ENCODE measurements at regions not wholly inside any gene's neighbourhood (a gene's known extent, or its start where the extent isn't known, plus 50 kb on each side); places are given as distances from the start of the nearest gene placed in this dataset.

DNA sequence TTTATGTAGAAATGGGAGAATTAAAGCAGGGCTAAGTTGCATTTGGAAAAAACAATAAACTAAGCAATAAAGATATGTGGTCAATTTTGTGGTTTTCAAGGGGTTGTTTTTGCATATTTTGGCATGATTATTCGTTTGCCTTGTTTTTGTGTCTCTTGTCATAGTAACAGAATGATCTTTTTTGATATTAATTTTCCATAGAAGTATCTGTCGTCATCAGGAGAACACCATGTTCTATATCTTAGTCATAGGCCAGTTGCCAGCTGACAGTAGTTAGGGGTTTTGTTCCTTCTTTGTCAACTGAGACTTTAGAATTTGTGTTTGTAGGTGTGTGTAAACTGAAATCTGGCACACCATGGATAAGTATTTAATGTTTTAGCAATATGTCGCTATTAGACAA, 1354.8 kb downstream of the LRFN5 start:
- Mint-ChIP-seq H3K36me3 (ENCODE audit: low read depth) (no peaks in the 10 kb centered on the region), H3K9me3 (peaks cover 34% of the 10 kb centered on the region)
- intact Hi-C loops (cut with micrococcal nuclease), result no loop called here

DNA sequence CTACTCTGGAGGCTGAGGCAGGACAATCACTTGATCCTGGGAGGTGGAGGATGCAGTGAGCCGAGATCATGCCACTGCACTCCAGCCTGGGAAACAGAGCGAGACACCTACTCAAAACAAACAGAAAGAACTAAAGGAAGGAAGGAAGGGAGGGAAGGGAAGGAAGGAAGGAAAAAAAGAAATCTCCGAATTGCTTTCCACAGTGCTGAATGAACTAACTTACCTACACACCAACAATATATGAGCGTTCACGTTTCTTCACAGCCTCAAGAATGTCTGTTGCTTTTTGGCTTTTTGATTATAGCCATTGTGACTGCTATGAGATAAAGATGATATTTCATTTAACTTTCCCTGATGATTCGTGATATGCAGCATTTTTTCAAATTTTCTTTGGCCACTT, 1343.7 kb downstream of the LRFN5 start:
- Mint-ChIP-seq H3K4me1 (ENCODE audit: low read depth) (no peaks in the 10 kb centered on the region), H3K27ac (no peak overlapping the region), H3K27me3 (ENCODE audit: insufficient read depth) (no peaks in the 10 kb centered on the region), H3K4me3 (no peak overlapping the region), H3K9me3 (peaks cover 17% of the 10 kb centered on the region), H3K36me3 (ENCODE audit: low read depth) (no peaks in the 10 kb centered on the region)
- DNase-seq (ENCODE audit: low spot score), result no peak
- intact Hi-C loops (cut with micrococcal nuclease), result no loop called here

More for the DNA sequence above, 1354.8 kb downstream of the LRFN5 start:
- Mint-ChIP-seq H3K4me3 (no peak overlapping the region), H3K27ac (no peak overlapping the region), H3K27me3 (ENCODE audit: insufficient read depth) (no peaks in the 10 kb centered on the region), H3K4me1 (ENCODE audit: low read depth) (no peaks in the 10 kb centered on the region)
- no peak for DNase-seq (ENCODE audit: low spot score)

DNA sequence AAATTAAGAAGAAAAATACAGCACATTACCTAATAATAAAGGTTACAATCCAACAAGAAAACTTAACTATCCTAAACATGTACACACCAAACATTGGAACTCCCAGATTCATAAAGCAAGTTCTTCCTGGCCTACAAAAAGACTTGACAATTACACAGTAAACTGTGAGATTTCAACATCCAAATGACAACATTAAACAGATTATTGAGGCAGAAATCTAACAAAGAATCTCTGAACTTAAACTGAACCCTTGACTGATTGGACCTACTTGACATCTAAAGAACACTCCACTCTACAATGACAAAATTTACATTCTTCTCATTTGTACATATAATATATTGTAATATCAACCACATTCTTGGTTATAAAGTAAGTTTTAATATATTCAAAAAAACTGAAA, 1341.3 kb downstream of the LRFN5 start:
- no peak overlapping the region for H3K27ac Mint-ChIP-seq
- H3K27me3 Mint-ChIP-seq (ENCODE audit: insufficient read depth), result no peaks in the 10 kb centered on the region
- peaks cover 27% of the 10 kb centered on the region for H3K9me3 Mint-ChIP-seq
- no peak for DNase-seq (ENCODE audit: low spot score)
- intact Hi-C loops (cut with micrococcal nuclease), result no loop called here
- no peak overlapping the region for H3K4me3 Mint-ChIP-seq
- H3K36me3 Mint-ChIP-seq (ENCODE audit: low read depth), result no peaks in the 10 kb centered on the region
- H3K4me1 Mint-ChIP-seq (ENCODE audit: low read depth), result no peaks in the 10 kb centered on the region

DNA sequence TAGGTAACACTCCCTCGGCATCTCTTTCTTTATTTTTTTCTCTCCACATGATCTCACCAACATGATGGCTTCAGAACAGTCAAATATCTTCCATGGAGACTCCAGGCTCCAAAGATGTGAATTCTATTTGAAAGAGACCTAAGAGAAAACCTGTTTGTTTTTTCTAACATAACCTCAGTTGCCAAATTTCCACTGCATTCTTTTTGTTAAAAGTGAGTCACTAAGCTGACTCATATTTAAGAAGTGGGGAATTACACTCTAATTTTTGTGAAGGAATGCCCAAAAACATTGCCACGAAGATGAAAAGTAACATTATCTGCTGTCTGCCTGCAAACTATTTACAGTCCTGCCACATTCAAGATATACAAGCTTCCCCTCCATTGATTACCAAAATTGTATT, 1337.6 kb downstream of the LRFN5 start:
- no peak for DNase-seq (ENCODE audit: low spot score)
- Mint-ChIP-seq H3K27ac (no peak overlapping the region), H3K27me3 (ENCODE audit: insufficient read depth) (no peaks in the 10 kb centered on the region)

DNA sequence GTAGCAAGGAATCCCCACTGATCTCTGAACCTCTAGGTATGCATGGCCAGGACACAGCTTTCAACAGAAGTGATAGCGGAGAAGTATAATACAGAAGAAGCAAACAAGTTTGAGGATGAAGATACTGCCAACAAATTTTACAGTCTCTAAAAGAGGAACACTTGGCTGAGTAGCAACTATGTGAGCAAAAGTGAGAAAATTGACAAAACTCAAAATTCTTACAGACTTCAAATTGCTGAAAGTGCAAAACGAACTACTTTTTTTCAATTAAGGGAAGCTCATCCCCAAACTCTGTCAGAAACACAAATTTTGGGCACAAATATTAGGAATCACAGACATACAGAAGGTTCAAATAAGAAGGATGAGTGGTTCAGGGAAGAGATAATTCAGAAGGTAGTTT, 1324.6 kb downstream of the LRFN5 start:
- intact Hi-C loops (cut with micrococcal nuclease), result no loop called here
- no peak overlapping the region for H3K4me3 Mint-ChIP-seq
- H3K27me3 Mint-ChIP-seq (ENCODE audit: insufficient read depth), result no peaks in the 10 kb centered on the region
- H3K36me3 Mint-ChIP-seq (ENCODE audit: low read depth), result no peaks in the 10 kb centered on the region
- DNase-seq (ENCODE audit: low spot score), result no peak
- no peaks in the 10 kb centered on the region for H3K4me1 Mint-ChIP-seq (ENCODE audit: low read depth)
- no peak overlapping the region for H3K27ac Mint-ChIP-seq
- H3K9me3 Mint-ChIP-seq, result peaks cover 17% of the 10 kb centered on the region

More for the DNA sequence above, 1337.6 kb downstream of the LRFN5 start:
- Mint-ChIP-seq H3K4me3 (no peak overlapping the region), H3K4me1 (ENCODE audit: low read depth) (no peaks in the 10 kb centered on the region), H3K36me3 (ENCODE audit: low read depth) (no peaks in the 10 kb centered on the region), H3K9me3 (peaks cover 14% of the 10 kb centered on the region)
- intact Hi-C loops (cut with micrococcal nuclease), result no loop called here

DNA sequence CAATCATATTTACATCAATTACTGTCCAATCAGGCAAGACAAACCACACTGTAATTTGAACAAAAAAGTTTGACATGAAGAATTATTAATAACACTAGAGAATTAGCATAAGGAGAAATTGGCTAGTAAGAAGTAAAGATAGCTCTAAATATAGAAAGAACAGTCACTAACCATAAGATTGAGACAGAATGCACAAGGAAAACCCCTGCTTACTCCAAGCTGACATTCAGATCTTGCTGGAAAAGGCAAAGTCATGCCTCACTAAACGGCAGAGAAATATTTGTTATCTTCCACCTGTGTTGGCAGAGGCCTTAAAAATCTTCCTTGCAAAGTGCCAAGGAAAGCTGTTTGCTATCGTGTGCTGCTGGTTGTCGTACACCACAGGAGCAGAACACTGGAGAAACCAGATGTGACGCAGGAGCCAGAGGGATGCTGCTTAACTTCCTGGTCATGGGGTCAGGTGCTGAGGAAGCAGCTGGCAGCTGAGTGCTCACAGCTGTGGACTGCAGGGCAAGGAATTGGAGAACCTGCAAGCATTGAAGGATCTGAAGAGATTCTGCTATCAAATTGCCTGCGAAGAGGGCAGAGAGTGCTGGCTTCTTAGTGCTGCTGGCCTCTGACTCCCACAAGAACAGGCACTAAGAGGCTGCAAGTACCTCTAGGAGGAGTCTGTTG, 1323.3 kb downstream of the LRFN5 start:
- no peaks in the 10 kb centered on the region for H3K27me3 Mint-ChIP-seq (ENCODE audit: insufficient read depth)
- H3K9me3 Mint-ChIP-seq, result peaks cover 30% of the 10 kb centered on the region
- H3K4me3 Mint-ChIP-seq, result no peak overlapping the region
- H3K27ac Mint-ChIP-seq, result no peak overlapping the region
- no peaks in the 10 kb centered on the region for H3K4me1 Mint-ChIP-seq (ENCODE audit: low read depth)
- H3K36me3 Mint-ChIP-seq (ENCODE audit: low read depth), result no peaks in the 10 kb centered on the region
- no peak for DNase-seq (ENCODE audit: low spot score)
- intact Hi-C loops (cut with micrococcal nuclease), result no loop called here

DNA sequence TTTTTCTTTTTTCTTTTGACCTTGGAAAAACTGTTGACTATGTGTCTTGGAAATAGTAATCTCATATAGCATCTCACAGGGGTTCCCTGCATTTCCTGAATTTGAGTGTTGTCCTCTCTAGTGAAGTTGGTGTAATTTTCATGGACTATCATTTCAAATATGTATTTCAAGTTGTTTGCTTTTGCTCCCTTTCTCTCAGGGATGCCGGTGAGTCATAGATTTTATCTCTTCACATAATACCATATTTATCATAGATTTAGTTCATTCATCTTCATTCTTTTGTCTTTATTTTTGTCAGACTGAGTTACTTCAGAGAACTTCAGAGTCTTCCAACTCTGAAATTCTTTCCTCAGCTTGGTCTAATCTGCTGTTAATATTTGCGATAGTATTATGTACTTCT, 1320.6 kb downstream of the LRFN5 start:
- peaks cover 34% of the 10 kb centered on the region for H3K9me3 Mint-ChIP-seq
- DNase-seq (ENCODE audit: low spot score), result no peak
- H3K4me1 Mint-ChIP-seq (ENCODE audit: low read depth), result no peaks in the 10 kb centered on the region
- intact Hi-C loops (cut with micrococcal nuclease), result no loop called here
- H3K4me3 Mint-ChIP-seq, result no peak overlapping the region
- no peaks in the 10 kb centered on the region for H3K27me3 Mint-ChIP-seq (ENCODE audit: insufficient read depth)
- no peak overlapping the region for H3K27ac Mint-ChIP-seq
- no peaks in the 10 kb centered on the region for H3K36me3 Mint-ChIP-seq (ENCODE audit: low read depth)

DNA sequence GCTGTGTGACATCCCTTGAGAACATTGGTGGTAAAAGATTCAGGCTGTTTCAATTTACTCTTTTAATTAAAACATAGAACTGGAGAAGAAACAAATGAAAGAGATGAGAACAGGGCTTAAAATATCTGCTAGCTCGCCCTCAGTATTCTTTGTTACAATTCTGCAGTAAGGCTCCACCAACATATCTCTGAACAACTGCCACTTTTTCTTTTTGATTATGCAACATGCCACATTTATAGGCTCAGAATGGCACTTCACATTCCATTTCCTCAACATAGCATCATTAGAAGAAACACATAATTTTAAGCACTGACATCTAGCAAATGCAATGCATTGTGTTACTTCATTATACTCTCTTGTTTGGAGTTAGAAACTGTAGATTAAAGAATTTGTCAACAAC, 1315.2 kb downstream of the LRFN5 start:
- no peak overlapping the region for H3K27ac Mint-ChIP-seq
- no peak overlapping the region for H3K4me3 Mint-ChIP-seq

DNA sequence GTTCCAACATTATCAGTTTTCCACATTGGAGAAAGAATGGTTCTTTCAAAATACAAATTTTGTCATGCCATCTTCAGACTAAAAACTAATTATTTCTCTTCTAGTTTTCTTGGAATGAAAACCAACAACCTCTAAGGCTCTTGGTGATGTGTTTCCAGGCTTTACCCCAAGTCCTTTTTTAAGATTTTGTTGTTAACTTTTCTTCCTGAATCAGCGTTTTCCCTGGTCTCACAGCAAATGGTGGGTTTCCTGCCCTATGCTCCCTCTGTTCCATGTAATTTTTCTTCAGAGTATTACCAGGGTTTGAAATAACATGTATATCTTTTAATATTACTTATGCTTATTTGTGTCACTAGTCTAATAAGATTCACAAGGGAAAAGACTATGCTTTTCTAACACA, 1311.9 kb downstream of the LRFN5 start:
- no peaks in the 10 kb centered on the region for H3K27me3 Mint-ChIP-seq (ENCODE audit: insufficient read depth)

More for the DNA sequence above, 1315.2 kb downstream of the LRFN5 start:
- Mint-ChIP-seq H3K36me3 (ENCODE audit: low read depth) (no peaks in the 10 kb centered on the region), H3K4me1 (ENCODE audit: low read depth) (no peaks in the 10 kb centered on the region), H3K9me3 (peaks cover 30% of the 10 kb centered on the region), H3K27me3 (ENCODE audit: insufficient read depth) (no peaks in the 10 kb centered on the region)
- no peak for DNase-seq (ENCODE audit: low spot score)
- intact Hi-C loops (cut with micrococcal nuclease), result no loop called here

DNA sequence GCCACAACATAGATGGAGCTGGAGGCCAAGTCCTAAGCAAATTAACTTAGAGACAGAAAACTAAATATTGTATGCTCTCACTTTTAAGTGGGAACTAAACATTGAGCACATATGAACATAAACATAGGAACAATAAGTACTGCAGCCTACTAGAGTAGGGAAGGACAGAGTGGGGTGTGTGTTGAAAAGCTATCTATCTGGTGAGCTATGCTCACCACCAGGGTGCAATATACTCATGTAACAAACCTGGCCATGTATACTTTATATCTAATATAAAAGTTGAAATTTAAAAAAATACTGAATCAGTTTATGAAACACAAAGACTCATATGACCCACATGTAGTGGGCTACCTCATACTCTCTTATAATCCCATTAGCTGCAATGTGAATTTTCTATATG, 1305.0 kb downstream of the LRFN5 start:
- Mint-ChIP-seq H3K27ac (no peak overlapping the region), H3K4me3 (no peak overlapping the region), H3K27me3 (ENCODE audit: insufficient read depth) (no peaks in the 10 kb centered on the region), H3K4me1 (ENCODE audit: low read depth) (no peaks in the 10 kb centered on the region), H3K9me3 (peaks cover 22% of the 10 kb centered on the region), H3K36me3 (ENCODE audit: low read depth) (no peaks in the 10 kb centered on the region)
- DNase-seq (ENCODE audit: low spot score), result no peak
- intact Hi-C loops (cut with micrococcal nuclease), result no loop called here

More for the DNA sequence above, 1311.9 kb downstream of the LRFN5 start:
- peaks cover 24% of the 10 kb centered on the region for H3K9me3 Mint-ChIP-seq
- no peaks in the 10 kb centered on the region for H3K36me3 Mint-ChIP-seq (ENCODE audit: low read depth)
- intact Hi-C loops (cut with micrococcal nuclease), result no loop called here
- DNase-seq (ENCODE audit: low spot score), result no peak
- H3K27ac Mint-ChIP-seq, result no peak overlapping the region
- H3K4me3 Mint-ChIP-seq, result no peak overlapping the region
- no peaks in the 10 kb centered on the region for H3K4me1 Mint-ChIP-seq (ENCODE audit: low read depth)

DNA sequence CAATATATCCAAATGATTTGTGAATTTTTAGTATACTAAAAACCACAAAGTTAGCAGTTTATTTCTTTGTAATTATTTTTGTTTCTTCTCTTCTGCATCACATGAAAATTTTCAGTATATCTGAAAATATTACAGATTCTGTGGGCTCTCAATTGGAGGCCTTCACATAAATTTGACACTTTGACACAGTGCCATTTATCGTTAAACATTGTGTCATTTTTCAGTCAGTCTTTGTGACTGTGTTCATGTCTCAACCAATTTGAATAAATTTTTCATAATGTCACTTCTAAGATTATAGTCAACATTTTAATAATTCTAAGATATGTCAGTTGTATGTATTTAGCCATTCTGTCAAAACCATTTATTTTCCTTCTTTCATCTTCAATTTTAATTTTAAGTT, 1303.0 kb downstream of the LRFN5 start:
- H3K36me3 Mint-ChIP-seq (ENCODE audit: low read depth), result no peaks in the 10 kb centered on the region
- no peak overlapping the region for H3K4me3 Mint-ChIP-seq
- no peak for DNase-seq (ENCODE audit: low spot score)
- intact Hi-C loops (cut with micrococcal nuclease), result no loop called here
- H3K4me1 Mint-ChIP-seq (ENCODE audit: low read depth), result no peaks in the 10 kb centered on the region
- H3K27ac Mint-ChIP-seq, result no peak overlapping the region
- peaks cover 19% of the 10 kb centered on the region for H3K9me3 Mint-ChIP-seq
- no peaks in the 10 kb centered on the region for H3K27me3 Mint-ChIP-seq (ENCODE audit: insufficient read depth)

DNA sequence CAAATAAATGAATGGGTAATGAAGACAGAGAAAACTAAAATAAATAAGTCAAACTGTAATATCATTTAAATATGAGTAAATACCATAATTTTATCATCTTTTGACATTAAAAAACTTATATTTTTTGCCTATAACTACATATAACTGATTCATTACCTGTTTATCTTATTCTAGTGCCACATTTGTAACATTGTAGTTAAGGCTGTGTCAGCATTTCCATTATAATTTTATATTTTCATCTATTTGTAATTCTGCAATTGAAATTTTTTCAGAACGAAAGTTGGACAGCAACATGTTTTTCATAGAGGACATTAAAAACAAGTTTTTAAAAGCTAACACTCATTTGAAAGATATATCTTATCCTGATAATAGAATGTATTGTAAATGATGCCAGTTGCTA, 1286.5 kb downstream of the LRFN5 start:
- intact Hi-C loops (cut with micrococcal nuclease), result no loop called here
- H3K4me1 Mint-ChIP-seq (ENCODE audit: low read depth), result no peaks in the 10 kb centered on the region
- H3K27ac Mint-ChIP-seq, result no peak overlapping the region
- DNase-seq (ENCODE audit: low spot score), result no peak
- peaks cover 30% of the 10 kb centered on the region for H3K9me3 Mint-ChIP-seq
- no peaks in the 10 kb centered on the region for H3K27me3 Mint-ChIP-seq (ENCODE audit: insufficient read depth)
- H3K4me3 Mint-ChIP-seq, result no peak overlapping the region
- H3K36me3 Mint-ChIP-seq (ENCODE audit: low read depth), result no peaks in the 10 kb centered on the region

DNA sequence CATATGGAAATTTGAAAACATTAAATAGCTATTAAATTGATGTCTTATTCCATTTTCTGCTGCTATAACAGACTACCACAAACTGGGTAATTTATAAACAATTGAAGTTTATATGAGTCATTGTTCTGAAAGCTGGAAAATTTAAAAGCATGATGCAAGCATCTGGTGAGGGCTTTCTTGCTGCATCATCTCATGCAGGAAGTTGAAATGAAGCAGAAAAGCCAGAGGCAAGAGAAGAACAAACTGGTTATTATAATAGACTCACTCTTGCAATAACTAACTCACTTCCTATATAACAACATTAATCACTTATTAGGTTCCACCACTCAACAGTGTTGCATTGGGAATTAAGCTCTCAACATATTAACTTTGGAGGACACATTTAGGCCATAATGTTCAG, 1277.4 kb downstream of the LRFN5 start:
- Mint-ChIP-seq H3K27me3 (ENCODE audit: insufficient read depth) (no peaks in the 10 kb centered on the region), H3K4me1 (ENCODE audit: low read depth) (no peaks in the 10 kb centered on the region)
- intact Hi-C loops (cut with micrococcal nuclease), result no loop called here

DNA sequence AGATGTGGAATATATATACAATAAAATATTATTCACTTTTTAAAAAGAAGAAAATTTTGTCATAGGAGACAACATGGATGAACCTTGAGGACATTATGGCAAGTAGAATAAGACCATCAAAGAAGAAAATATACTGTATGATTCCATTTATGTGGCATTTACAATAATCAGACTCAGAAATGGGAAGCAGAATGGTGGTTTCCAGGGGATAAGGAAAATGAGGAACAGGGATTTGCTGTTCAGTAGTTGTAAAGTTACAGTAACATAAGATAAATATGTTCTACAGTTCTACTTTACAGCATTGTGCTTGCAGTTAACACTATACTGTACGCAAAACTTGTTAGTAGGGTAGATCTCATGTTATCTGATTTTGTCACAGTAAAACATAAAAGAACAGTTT, 1271.0 kb downstream of the LRFN5 start:
- H3K27me3 Mint-ChIP-seq (ENCODE audit: insufficient read depth), result no peaks in the 10 kb centered on the region

More for the DNA sequence above, 1277.4 kb downstream of the LRFN5 start:
- Mint-ChIP-seq H3K27ac (no peak overlapping the region), H3K4me3 (no peak overlapping the region), H3K9me3 (peaks cover 11% of the 10 kb centered on the region), H3K36me3 (ENCODE audit: low read depth) (no peaks in the 10 kb centered on the region)
- no peak for DNase-seq (ENCODE audit: low spot score)

More for the DNA sequence above, 1271.0 kb downstream of the LRFN5 start:
- no peaks in the 10 kb centered on the region for H3K36me3 Mint-ChIP-seq (ENCODE audit: low read depth)
- intact Hi-C loops (cut with micrococcal nuclease), result no loop called here
- H3K27ac Mint-ChIP-seq, result no peak overlapping the region
- H3K4me3 Mint-ChIP-seq, result no peak overlapping the region
- peaks cover 4% of the 10 kb centered on the region for H3K9me3 Mint-ChIP-seq
- DNase-seq (ENCODE audit: low spot score), result no peak
- no peaks in the 10 kb centered on the region for H3K4me1 Mint-ChIP-seq (ENCODE audit: low read depth)
